NT2/D1 (cell line): ENCODE measurements at regions not wholly inside any gene's neighbourhood (a gene's known extent, or its start where the extent isn't known, plus 50 kb on each side); places are given as distances from the start of the nearest gene placed in this dataset.

ENCODE experiments used
- SUZ12 ChIP-seq: IDR thresholded peaks from 2 replicates; pipeline ENCODE4 v1.6.1; 2011; ENCODE audit not compliant: insufficient read length, insufficient read depth; ENCODE audit errors: extremely low read depth
- YY1 ChIP-seq: IDR thresholded peaks from 2 replicates; pipeline ENCODE4 v1.6.1; 2011; ENCODE audit not compliant: insufficient read length, insufficient read depth
- ZNF274 ChIP-seq: IDR thresholded peaks from 2 replicates; pipeline ENCODE4 v1.6.1; 2011; ENCODE audit warnings: mild to moderate bottlenecking, low read depth, low read length

GRCh38 chr6:117022774-117023173 is 145.7 kb downstream of the RFX6 start:
- TF ChIP-seq YY1 = no peak
- TF ChIP-seq ZNF274 = no peak
- no peak for TF ChIP-seq SUZ12
